DOHH2 (cell line): ENCODE measurements at regions not wholly inside any gene's neighbourhood (a gene's known extent, or its start where the extent isn't known, plus 50 kb on each side); places are given as distances from the start of the nearest gene placed in this dataset.

ENCODE experiments used
- CTCF ChIP-seq: fragments of 200-600 bp; sonication (generic); IDR thresholded peaks from one replicate; pipeline ENCODE4 v1.5.1; 2014; ENCODE audit warnings: antibody characterized with exemption, mild to moderate bottlenecking, low read depth, low read length; ENCODE audit not compliant: poor library complexity, severe bottlenecking
- EZH2phosphoT487 ChIP-seq: fragments of 200-600 bp; sonication (generic); IDR thresholded peaks from 2 replicates; pipeline ENCODE4 v1.6.1; 2017; ENCODE audit warnings: borderline replicate concordance, mild to moderate bottlenecking, antibody characterized with exemption, low read length, moderate library complexity, mixed read lengths

- TF ChIP-seq CTCF (no peak), EZH2phosphoT487 (no peak)
Measured at GRCh38 chr2:145925591-145925990, 1405.7 kb upstream of the ZEB2 start.
